ENCODE measurements at regions not wholly inside any gene's neighbourhood (a gene's known extent, or its start where the extent isn't known, plus 50 kb on each side); places are given as distances from the start of the nearest gene placed in this dataset.

DNA sequence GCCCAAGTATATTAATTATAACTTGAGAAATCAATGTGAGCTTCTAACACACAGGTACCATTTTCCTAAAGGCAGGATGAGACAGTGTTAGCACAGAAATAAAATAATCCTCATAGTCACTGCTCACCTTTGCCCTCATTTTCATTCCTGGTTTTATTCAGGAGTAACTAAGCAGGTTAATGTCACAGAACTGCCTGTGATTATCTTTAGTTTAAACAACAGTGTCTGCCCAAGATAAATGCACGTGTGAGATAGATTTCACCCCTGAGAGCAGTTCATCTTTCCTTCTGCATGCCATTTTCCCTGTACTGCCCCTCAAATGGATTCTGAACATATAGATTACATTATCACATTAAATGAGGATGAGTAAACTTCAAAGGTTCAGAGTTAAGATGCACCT is 250.7 kb downstream of the RMST start:
- no CpG with 5 or more reads among the region's 1 CpG for WGBS (ENCODE audit: insufficient coverage)
- H3K36me3 Mint-ChIP-seq = no peaks in the 10 kb centered on the region

DNA sequence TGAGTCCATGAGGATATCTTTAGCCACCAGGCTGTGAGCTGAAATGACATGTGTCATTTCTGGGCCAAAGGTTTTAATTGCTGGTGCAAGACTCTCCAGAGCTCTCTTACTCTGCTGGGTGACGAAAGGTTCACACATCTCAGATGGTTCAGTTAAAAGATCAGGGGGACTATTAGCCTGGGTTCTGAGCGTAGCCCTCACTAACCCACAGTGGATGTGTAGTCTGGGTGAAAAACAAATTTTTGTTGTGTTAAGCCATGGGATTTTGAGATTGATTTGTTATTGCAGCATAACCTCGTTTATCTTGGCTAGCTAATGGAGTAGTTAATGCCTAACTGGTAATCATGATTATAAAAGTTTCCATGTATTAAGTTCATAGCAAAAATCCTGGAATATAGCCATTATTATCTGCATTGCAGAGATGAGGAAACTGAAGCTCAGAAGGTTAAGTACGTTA is 251.5 kb downstream of the RMST start:
- H3K4me1 Mint-ChIP-seq = no peaks in the 10 kb centered on the region
- H4K20me1 ChIP-seq (ENCODE audit: insufficient read depth, low read length) = no peaks in the 10 kb centered on the region
- H3K4me1 ChIP-seq (ENCODE audit: control insufficient read depth in 1 of 2, insufficient read depth in 2 of 2, low read length in 2 of 2) = no peaks in the 10 kb centered on the region
- intact Hi-C loops (cut with micrococcal nuclease) = no loop called here
- no peak for DNase-seq
- TF ChIP-seq, protein P1, sequence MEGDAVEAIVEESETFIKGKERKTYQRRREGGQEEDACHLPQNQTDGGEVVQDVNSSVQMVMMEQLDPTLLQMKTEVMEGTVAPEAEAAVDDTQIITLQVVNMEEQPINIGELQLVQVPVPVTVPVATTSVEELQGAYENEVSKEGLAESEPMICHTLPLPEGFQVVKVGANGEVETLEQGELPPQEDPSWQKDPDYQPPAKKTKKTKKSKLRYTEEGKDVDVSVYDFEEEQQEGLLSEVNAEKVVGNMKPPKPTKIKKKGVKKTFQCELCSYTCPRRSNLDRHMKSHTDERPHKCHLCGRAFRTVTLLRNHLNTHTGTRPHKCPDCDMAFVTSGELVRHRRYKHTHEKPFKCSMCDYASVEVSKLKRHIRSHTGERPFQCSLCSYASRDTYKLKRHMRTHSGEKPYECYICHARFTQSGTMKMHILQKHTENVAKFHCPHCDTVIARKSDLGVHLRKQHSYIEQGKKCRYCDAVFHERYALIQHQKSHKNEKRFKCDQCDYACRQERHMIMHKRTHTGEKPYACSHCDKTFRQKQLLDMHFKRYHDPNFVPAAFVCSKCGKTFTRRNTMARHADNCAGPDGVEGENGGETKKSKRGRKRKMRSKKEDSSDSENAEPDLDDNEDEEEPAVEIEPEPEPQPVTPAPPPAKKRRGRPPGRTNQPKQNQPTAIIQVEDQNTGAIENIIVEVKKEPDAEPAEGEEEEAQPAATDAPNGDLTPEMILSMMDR (IDR thresholded peaks at IDR 0.05) = no peak
- no peaks in the 10 kb centered on the region for H3K9me3 ChIP-seq (replicated peaks in 1 of 2; ENCODE audit: control insufficient read depth in 1 of 2, insufficient read depth in 1 of 2, low read length in 2 of 2)
- H3K27ac ChIP-seq (ENCODE audit: low read depth in 1 of 2, low read length in 2 of 2) = no peak overlapping the region
- no peaks in the 10 kb centered on the region for H3K79me2 ChIP-seq (ENCODE audit: insufficient read depth, low read length)
- H3K36me3 Mint-ChIP-seq = no peaks in the 10 kb centered on the region
- H3K9ac ChIP-seq (ENCODE audit: insufficient read depth, low read length, poor library complexity, severe bottlenecking) = no peak overlapping the region
- H3K9me3 Mint-ChIP-seq = peaks cover 0 to 3% (median under 1%) of the 10 kb centered on the region in 7 donors
- WGBS (ENCODE audit: insufficient coverage) = no CpG with 5 or more reads among the region's 4 CpGs
- H3K27ac Mint-ChIP-seq = no peak overlapping the region
- H3K27me3 Mint-ChIP-seq (ENCODE audit: low read depth in 3 of 3) = no peaks in the 10 kb centered on the region
- no peaks in the 10 kb centered on the region for H3K27me3 ChIP-seq (ENCODE audit: control insufficient read depth in 2 of 2, insufficient read depth in 2 of 2, low read length in 2 of 2)
- no peak overlapping the region for H3K4me3 Mint-ChIP-seq
- no peaks in the 10 kb centered on the region for H3K36me3 ChIP-seq (replicated peaks in 1 of 2; ENCODE audit: control insufficient read depth in 1 of 2, insufficient read depth in 2 of 2, low read length in 2 of 2)
- H3K4me3 ChIP-seq (replicated peaks in 1 of 3; ENCODE audit: low read depth in 2 of 3, low read length in 3 of 3) = no peak overlapping the region
- H3K4me2 ChIP-seq (replicated peaks; ENCODE audit: extremely low read depth, low read length, poor library complexity, severe bottlenecking) = no peak overlapping the region
- no peak overlapping the region for H2AFZ ChIP-seq (ENCODE audit: insufficient read depth, low read depth, low read length, poor library complexity, severe bottlenecking)

More for the DNA sequence above, 250.7 kb downstream of the RMST start:
- Mint-ChIP-seq H3K27me3 (ENCODE audit: low read depth in 3 of 3) (no peaks in the 10 kb centered on the region), H3K4me1 (no peaks in the 10 kb centered on the region), H3K27ac (no peak overlapping the region), H3K4me3 (no peak overlapping the region), H3K9me3 (peaks cover 0 to 3% (median 0%) of the 10 kb centered on the region in 7 donors)
- Histone ChIP-seq H2AFZ (ENCODE audit: insufficient read depth, low read depth, low read length, poor library complexity, severe bottlenecking) (no peak overlapping the region), H3K9me3 (replicated peaks in 1 of 2; ENCODE audit: control insufficient read depth in 1 of 2, insufficient read depth in 1 of 2, low read length in 2 of 2) (no peaks in the 10 kb centered on the region), H3K4me2 (replicated peaks; ENCODE audit: extremely low read depth, low read length, poor library complexity, severe bottlenecking) (no peak overlapping the region), H3K79me2 (ENCODE audit: insufficient read depth, low read length) (no peaks in the 10 kb centered on the region), H3K27ac (ENCODE audit: low read depth in 1 of 2, low read length in 2 of 2) (no peak overlapping the region), H3K4me3 (replicated peaks in 1 of 3; ENCODE audit: low read depth in 2 of 3, low read length in 3 of 3) (no peak overlapping the region), H3K27me3 (ENCODE audit: control insufficient read depth in 2 of 2, insufficient read depth in 2 of 2, low read length in 2 of 2) (no peaks in the 10 kb centered on the region), H4K20me1 (ENCODE audit: insufficient read depth, low read length) (no peaks in the 10 kb centered on the region), H3K4me1 (ENCODE audit: control insufficient read depth in 1 of 2, insufficient read depth in 2 of 2, low read length in 2 of 2) (no peaks in the 10 kb centered on the region), H3K36me3 (replicated peaks in 1 of 2; ENCODE audit: control insufficient read depth in 1 of 2, insufficient read depth in 2 of 2, low read length in 2 of 2) (no peaks in the 10 kb centered on the region), H3K9ac (ENCODE audit: insufficient read depth, low read length, poor library complexity, severe bottlenecking) (no peak overlapping the region)
- TF ChIP-seq, protein P1 (IDR thresholded peaks at IDR 0.05) = no peak
- no peak for DNase-seq
- intact Hi-C loops (cut with micrococcal nuclease) = no loop called here
